Suppressor macrophage (primary cell): ENCODE measurements at regions not wholly inside any gene's neighbourhood (a gene's known extent, or its start where the extent isn't known, plus 50 kb on each side); places are given as distances from the start of the nearest gene placed in this dataset.

Experiments
- DNase-seq, 4 experiments: peaks; one replicate each; pipeline ENCODE4 v3.0.0-alpha.2; 2020 to 2022

- DNase-seq, result peak; percentile 75 to 98 (median 87)
These were observed 120.5 kb upstream of the CXCR4 start for GRCh38 chr2:136238286-136239078.

- DNase-seq, result no peak
These were observed 118.1 kb upstream of the CXCR4 start for GRCh38 chr2:136236019-136236418.

- DNase-seq, result no peak
These were observed 117.6 kb upstream of the CXCR4 start for GRCh38 chr2:136235546-136235945.

- no peak for DNase-seq
These were observed 116.3 kb upstream of the CXCR4 start for GRCh38 chr2:136234261-136234660.

GRCh38 chr2:136233298-136233697 lies 115.3 kb upstream of the CXCR4 start:
- peak in 2 of 4 experiments; percentile 55 to 56 for DNase-seq

- no peak for DNase-seq
These were observed 114.7 kb upstream of the CXCR4 start for GRCh38 chr2:136232456-136233172.

- DNase-seq, result no peak
These were observed 112.5 kb upstream of the CXCR4 start for GRCh38 chr2:136230464-136230863.

GRCh38 chr2:136226903-136227302 lies 109.0 kb upstream of the CXCR4 start:
- DNase-seq, result no peak

GRCh38 chr2:136225950-136226835 lies 108.2 kb upstream of the CXCR4 start:
- DNase-seq, result peak in 3 of 4 experiments; percentile 30 to 52 (median 38)

GRCh38 chr2:136223274-136223673 lies 105.3 kb upstream of the CXCR4 start:
- no peak for DNase-seq

- no peak for DNase-seq
These were observed 104.9 kb upstream of the CXCR4 start for GRCh38 chr2:136222862-136223261.

GRCh38 chr2:136221026-136221425 lies 103.1 kb upstream of the CXCR4 start:
- peak in 2 of 4 experiments; percentile 31 to 59 for DNase-seq

GRCh38 chr2:136219963-136220362 lies 102.0 kb upstream of the CXCR4 start:
- no peak for DNase-seq

GRCh38 chr2:136219341-136219740 lies 101.4 kb upstream of the CXCR4 start:
- no peak for DNase-seq

GRCh38 chr2:136217996-136218395 lies 100.0 kb upstream of the CXCR4 start:
- DNase-seq, result no peak

GRCh38 chr2:136215908-136216472 lies 98.0 kb upstream of the CXCR4 start:
- peak in 2 of 4 experiments; percentile 35 to 50 for DNase-seq

- no peak for DNase-seq
These were observed 97.5 kb upstream of the CXCR4 start for GRCh38 chr2:136215449-136215848.

- peak; percentile 73 to 89 (median 82) for DNase-seq
These were observed 96.6 kb upstream of the CXCR4 start for GRCh38 chr2:136214307-136215200.

- DNase-seq, result no peak
These were observed 95.9 kb upstream of the CXCR4 start for GRCh38 chr2:136213836-136214235.

GRCh38 chr2:136212426-136213378 lies 94.8 kb upstream of the CXCR4 start:
- no peak for DNase-seq
